ENCODE measurements at regions not wholly inside any gene's neighbourhood (a gene's known extent, or its start where the extent isn't known, plus 50 kb on each side); places are given as distances from the start of the nearest gene placed in this dataset.

GRCh38 chr3:106214641-106215040 is 345.8 kb upstream of the CBLB start:
- H3K4me2 ChIP-seq = no peak overlapping the region
- CTCF ChIA-PET = no interaction called here
- no peak overlapping the region for H3K4me3 ChIP-seq (ENCODE audit: low read depth in 2 of 2, low read length in 1 of 2)

GRCh38 chr3:106215047-106215446 is 346.2 kb upstream of the CBLB start:
- Histone ChIP-seq H3K27ac (ENCODE audit: low read depth in 2 of 2, low read length in 1 of 2) (no peak overlapping the region), H4K20me1 (ENCODE audit: insufficient read depth) (no peaks in the 10 kb centered on the region), H3F3A (replicated peaks; ENCODE audit: insufficient read depth) (no peaks in the 10 kb centered on the region), H3K9me3 (peaks cover 12% of the 10 kb centered on the region; the same call in 1 of the 2 replicates), H2AFZ (ENCODE audit: low read depth) (no peak overlapping the region), H3K4me3 (ENCODE audit: low read depth in 2 of 2, low read length in 1 of 2) (no peak overlapping the region), H3K4me2 (no peak overlapping the region), H3K36me3 (replicated peaks in 1 of 2; ENCODE audit: control insufficient read depth in 1 of 2, insufficient read depth in 2 of 2, low read length in 1 of 2) (peaks cover 0 to 2% of the 10 kb centered on the region in 2 experiments), H3K9me2 (no peaks in the 10 kb centered on the region), H3K27me3 (ENCODE audit: insufficient read depth) (no peaks in the 10 kb centered on the region), H3K4me1 (ENCODE audit: control insufficient read depth in 1 of 2, insufficient read depth in 2 of 2, low read depth in 1 of 2, low read length in 1 of 2) (no peaks in the 10 kb centered on the region), H3K9ac (no peak overlapping the region), H3K79me2 (ENCODE audit: insufficient read depth) (no peaks in the 10 kb centered on the region)
- DNase-seq = no peak
- POLR2A ChIA-PET = interaction anchor here (0.8 kb wide), 1 partner anchor 20 kb away, joined by 4 read pairs; no protein-coding TSS in a partner anchor
- TF ChIP-seq MEF2A (IDR thresholded peaks at IDR 0.05; ENCODE audit: borderline replicate concordance, low read depth) (no peak), CHD2 (IDR thresholded peaks at IDR 0.05; ENCODE audit: low read length, partially characterized antibody) (no peak), ZBTB33 (IDR thresholded peaks at IDR 0.05; ENCODE audit: borderline replicate concordance, low read depth) (no peak), USF1 (IDR thresholded peaks at IDR 0.05; ENCODE audit: borderline replicate concordance, low read depth) (no peak), TAF1 (IDR thresholded peaks at IDR 0.05; ENCODE audit: borderline replicate concordance, low read depth, low read length) (no peak), POLR2AphosphoS5 (IDR thresholded peaks at IDR 0.05; ENCODE audit: low read depth, low read length) (no peak), YY1 (IDR thresholded peaks at IDR 0.05; ENCODE audit: low read depth) (no peak), RFX5 (IDR thresholded peaks at IDR 0.05; ENCODE audit: low read length) (no peak), NFIC (IDR thresholded peaks at IDR 0.05; ENCODE audit: borderline replicate concordance) (no peak), FOXM1 (IDR thresholded peaks at IDR 0.05; ENCODE audit: low read depth) (no peak), IRF3 (IDR thresholded peaks at IDR 0.05; ENCODE audit: low read depth, low read length) (no peak), GATA2 (CRISPR knock-in tag; IDR thresholded peaks at IDR 0.05) (no peak), GABPA (IDR thresholded peaks at IDR 0.05; ENCODE audit: low read depth) (no peak)
- WGBS (ENCODE audit: low lambda C conversion rate) = 68% methylated on average over 1 of the region's 1 CpG
- CTCF ChIA-PET = no interaction called here

More at GRCh38 chr3:106214641-106215040, 345.8 kb upstream of the CBLB start:
- 88% methylated on average over 4 of the region's 4 CpGs for WGBS (ENCODE audit: low lambda C conversion rate)
- Histone ChIP-seq H3K9me2 (no peaks in the 10 kb centered on the region), H3K4me1 (ENCODE audit: control insufficient read depth in 1 of 2, insufficient read depth in 2 of 2, low read depth in 1 of 2, low read length in 1 of 2) (no peaks in the 10 kb centered on the region), H3K36me3 (replicated peaks in 1 of 2; ENCODE audit: control insufficient read depth in 1 of 2, insufficient read depth in 2 of 2, low read length in 1 of 2) (no peaks in the 10 kb centered on the region), H3K79me2 (ENCODE audit: insufficient read depth) (no peaks in the 10 kb centered on the region), H4K20me1 (ENCODE audit: insufficient read depth) (no peaks in the 10 kb centered on the region), H3K9ac (no peak overlapping the region), H3F3A (replicated peaks; ENCODE audit: insufficient read depth) (no peaks in the 10 kb centered on the region), H3K27ac (ENCODE audit: low read depth in 2 of 2, low read length in 1 of 2) (no peak overlapping the region), H3K9me3 (peaks cover 8% of the 10 kb centered on the region; the same call in 1 of the 2 replicates), H2AFZ (ENCODE audit: low read depth) (no peak overlapping the region), H3K27me3 (ENCODE audit: insufficient read depth) (no peaks in the 10 kb centered on the region)
- TF ChIP-seq PBX3 (IDR thresholded peaks at IDR 0.05) = no peak
- DNase-seq = no peak
- POLR2A ChIA-PET = no interaction called here

All from SK-N-SH (cell line).